ENCODE measurements at regions not wholly inside any gene's neighbourhood (a gene's known extent, or its start where the extent isn't known, plus 50 kb on each side); places are given as distances from the start of the nearest gene placed in this dataset.

GRCh38 chr17:79506955-79507354 is 103.9 kb downstream of the RBFOX3 start:
- no peak for TF ChIP-seq CTCF (IDR thresholded peaks at IDR 0.05)

GRCh38 chr17:79506150-79506870 is 104.5 kb downstream of the RBFOX3 start:
- no peak for TF ChIP-seq CTCF (IDR thresholded peaks at IDR 0.05)

GRCh38 chr17:79505199-79505598 is 105.7 kb downstream of the RBFOX3 start:
- no peak for TF ChIP-seq CTCF (IDR thresholded peaks at IDR 0.05)

GRCh38 chr17:79504181-79504605 is 106.7 kb downstream of the RBFOX3 start:
- TF ChIP-seq CTCF (IDR thresholded peaks at IDR 0.05): no peak

- no peak for TF ChIP-seq CTCF (IDR thresholded peaks at IDR 0.05)
These were observed 107.6 kb downstream of the RBFOX3 start for GRCh38 chr17:79503126-79503839.

- TF ChIP-seq CTCF (IDR thresholded peaks at IDR 0.05): no peak
These were observed 108.9 kb downstream of the RBFOX3 start for GRCh38 chr17:79501910-79502309.

- TF ChIP-seq CTCF (IDR thresholded peaks at IDR 0.05): no peak
These were observed 109.9 kb downstream of the RBFOX3 start for GRCh38 chr17:79500745-79501618.

Data from LNCAP (cell line).